Osteoblast (primary cell): ENCODE measurements at regions not wholly inside any gene's neighbourhood (a gene's known extent, or its start where the extent isn't known, plus 50 kb on each side); places are given as distances from the start of the nearest gene placed in this dataset.

Experiments used
- DNase-seq: peaks from one replicate; pipeline ENCODE4 v3.0.0; 2011; ENCODE audit warnings: low spot score, mixed read lengths; ENCODE audit not compliant: insufficient read length; ENCODE audit errors: missing footprints
- H2AFZ ChIP-seq: 2 replicates; pipeline ENCODE4 v1.6.0; 2011; ENCODE audit warnings: mild to moderate bottlenecking, low read length
- H3K27ac ChIP-seq: 2 replicates; pipeline ENCODE4 v1.5.1; 2011; ENCODE audit warnings: mild to moderate bottlenecking, low read depth, low read length, moderate library complexity
- H3K27me3 ChIP-seq: 2 replicates; pipeline ENCODE4 v1.6.0; 2012; ENCODE audit warnings: mild to moderate bottlenecking, control low read depth, inconsistent platforms, low read length, moderate library complexity; ENCODE audit not compliant: insufficient read depth
- H3K36me3 ChIP-seq: 2 replicates; pipeline ENCODE4 v1.5.1; 2011; ENCODE audit warnings: mild to moderate bottlenecking, low read length, control low read depth, moderate library complexity; ENCODE audit not compliant: insufficient read depth
- H3K4me1 ChIP-seq: 2 replicates; pipeline ENCODE4 v1.5.1; 2011; ENCODE audit warnings: mild to moderate bottlenecking, low read length, control low read depth, moderate library complexity; ENCODE audit not compliant: insufficient read depth
- H3K4me2 ChIP-seq: 2 replicates; pipeline ENCODE4 v1.6.0; 2011; ENCODE audit warnings: mild to moderate bottlenecking, low read length; ENCODE audit not compliant: insufficient read depth
- H3K4me3 ChIP-seq: fragments of 200-600 bp; sonication (generic); 3 replicates; pipeline ENCODE4 v1.5.1; 2012; ENCODE audit warnings: mild to moderate bottlenecking, low read length, inconsistent platforms; ENCODE audit not compliant: insufficient read depth
- H3K79me2 ChIP-seq: 2 replicates; pipeline ENCODE4 v1.6.0; 2012; ENCODE audit warnings: mild to moderate bottlenecking, low read length, control low read depth, inconsistent platforms; ENCODE audit not compliant: insufficient read depth
- H3K9me3 ChIP-seq: 2 replicates; pipeline ENCODE4 v1.5.1; 2011; ENCODE audit warnings: low read depth, low read length, control low read depth
- H4K20me1 ChIP-seq: 2 replicates; pipeline ENCODE4 v1.6.0; 2012; ENCODE audit warnings: mild to moderate bottlenecking, low read length, control low read depth; ENCODE audit not compliant: insufficient read depth
- CTCF ChIP-seq: IDR thresholded peaks from 2 replicates; pipeline ENCODE4 v1.5.1; 2011; ENCODE audit warnings: mild to moderate bottlenecking, low read depth, low read length, moderate library complexity; ENCODE audit errors: extremely low read depth

GRCh38 chr11:87428266-87428665 is 390.5 kb downstream of the TMEM135 start:
- no peaks in the 10 kb centered on the region for H3K9me3 ChIP-seq
- H3K27me3 ChIP-seq: no peaks in the 10 kb centered on the region
- H3K79me2 ChIP-seq: no peaks in the 10 kb centered on the region
- no peaks in the 10 kb centered on the region for H3K36me3 ChIP-seq
- peaks cover 50% of the 10 kb centered on the region for H3K4me1 ChIP-seq
- DNase-seq: no peak
- H3K4me3 ChIP-seq: no peak overlapping the region
- no peak overlapping the region for H2AFZ ChIP-seq
- no peak overlapping the region for H3K4me2 ChIP-seq
- peak overlapping the region; percentile 13 for H3K27ac ChIP-seq
- TF ChIP-seq CTCF: no peak
- no peaks in the 10 kb centered on the region for H4K20me1 ChIP-seq

- DNase-seq: peak; percentile 17
- Histone ChIP-seq H4K20me1 (no peaks in the 10 kb centered on the region), H3K4me2 (no peak overlapping the region), H3K36me3 (no peaks in the 10 kb centered on the region), H2AFZ (no peak overlapping the region), H3K4me1 (peaks cover 48% of the 10 kb centered on the region), H3K9me3 (no peaks in the 10 kb centered on the region), H3K27me3 (no peaks in the 10 kb centered on the region), H3K79me2 (no peaks in the 10 kb centered on the region), H3K27ac (peak overlapping the region; percentile 75), H3K4me3 (no peak overlapping the region)
- no peak for TF ChIP-seq CTCF
These were observed 388.2 kb downstream of the TMEM135 start for GRCh38 chr11:87425943-87426342.

- no peak for TF ChIP-seq CTCF
- Histone ChIP-seq H3K27ac (peak overlapping the region; percentile 75), H3K4me1 (peaks cover 43% of the 10 kb centered on the region), H3K79me2 (no peaks in the 10 kb centered on the region), H2AFZ (no peak overlapping the region), H3K4me3 (no peak overlapping the region), H3K27me3 (no peaks in the 10 kb centered on the region), H3K36me3 (no peaks in the 10 kb centered on the region), H3K4me2 (no peak overlapping the region), H3K9me3 (no peaks in the 10 kb centered on the region), H4K20me1 (no peaks in the 10 kb centered on the region)
- peak; percentile 73 for DNase-seq
These were observed 387.7 kb downstream of the TMEM135 start for GRCh38 chr11:87425391-87425790.

- Histone ChIP-seq H3K4me3 (no peak overlapping the region), H3K36me3 (no peaks in the 10 kb centered on the region), H3K9me3 (no peaks in the 10 kb centered on the region), H3K4me1 (peaks cover 54% of the 10 kb centered on the region), H4K20me1 (no peaks in the 10 kb centered on the region), H2AFZ (no peak overlapping the region), H3K4me2 (no peak overlapping the region), H3K27ac (no peak overlapping the region), H3K79me2 (no peaks in the 10 kb centered on the region), H3K27me3 (no peaks in the 10 kb centered on the region)
- no peak for DNase-seq
- TF ChIP-seq CTCF: no peak
These were observed 385.4 kb downstream of the TMEM135 start for GRCh38 chr11:87423161-87423560.
